SK-N-SH treated with all-trans-retinoic acid at 6 μM for 48 hours (cell line): ENCODE measurements at regions not wholly inside any gene's neighbourhood (a gene's known extent, or its start where the extent isn't known, plus 50 kb on each side); places are given as distances from the start of the nearest gene placed in this dataset.

Source experiments
- ARNTL ChIP-seq: fragments of 450-650 bp; formaldehyde crosslinking; IDR thresholded peaks from 2 replicates; pipeline ENCODE4 v1.5.0; 2020; ENCODE audit warnings: low read depth, mild to moderate bottlenecking, moderate library complexity, borderline replicate concordance
- BACH2 ChIP-seq: fragments of 250-450 bp; sonication (Bioruptor Pico); IDR thresholded peaks from 2 replicates; pipeline ENCODE4 v1.9.0; 2021; ENCODE audit warnings: mild to moderate bottlenecking, borderline replicate concordance
- CREB5 ChIP-seq: fragments of 250-450 bp; sonication (Bioruptor Pico); IDR thresholded peaks from 2 replicates; pipeline ENCODE4 v1.5.1; 2020; ENCODE audit warnings: low read depth, mild to moderate bottlenecking, moderate library complexity
- CSDC2 ChIP-seq: fragments of 250-450 bp; sonication (Bioruptor Pico); IDR thresholded peaks from 2 replicates; pipeline ENCODE4 v1.5.0; 2020; ENCODE audit warnings: mild to moderate bottlenecking, moderate library complexity
- GLIS3 ChIP-seq: fragments of 250-450 bp; sonication (Bioruptor Pico); IDR thresholded peaks from 2 replicates; pipeline ENCODE4 v1.5.0; 2020; ENCODE audit warnings: mild to moderate bottlenecking, moderate library complexity
- ISL1 ChIP-seq: fragments of 250-450 bp; sonication (Bioruptor Pico); IDR thresholded peaks from 2 replicates; pipeline ENCODE4 v2.1.2; 2022; ENCODE audit warnings: mild to moderate bottlenecking, moderate library complexity
- SNAI2 ChIP-seq: fragments of 250-450 bp; sonication (Bioruptor Pico); IDR thresholded peaks from 2 replicates; pipeline ENCODE4 v1.5.0; 2020; ENCODE audit warnings: mild to moderate bottlenecking, moderate library complexity
- TOX ChIP-seq: fragments of 250-450 bp; sonication (Bioruptor Pico); IDR thresholded peaks from 2 replicates; pipeline ENCODE4 v1.8.0; 2021; ENCODE audit warnings: mild to moderate bottlenecking, moderate library complexity, borderline replicate concordance
- ZFP3 ChIP-seq: fragments of 250-450 bp; sonication (Bioruptor Pico); IDR thresholded peaks from 2 replicates; pipeline ENCODE4 v1.5.0; 2020; ENCODE audit warnings: mild to moderate bottlenecking, moderate library complexity
- TF ChIP-seq, protein P1 (sequence below): fragments of 250-450 bp; sonication (Bioruptor Pico); IDR thresholded peaks from 2 replicates; pipeline ENCODE4 v1.8.0; 2020; ENCODE audit warnings: mild to moderate bottlenecking, moderate library complexity, borderline replicate concordance
- TF ChIP-seq, protein P2 (sequence below): fragments of 250-450 bp; sonication (Bioruptor Pico); IDR thresholded peaks from 2 replicates; pipeline ENCODE4 v1.5.0; 2020; ENCODE audit warnings: mild to moderate bottlenecking, moderate library complexity

DNA sequence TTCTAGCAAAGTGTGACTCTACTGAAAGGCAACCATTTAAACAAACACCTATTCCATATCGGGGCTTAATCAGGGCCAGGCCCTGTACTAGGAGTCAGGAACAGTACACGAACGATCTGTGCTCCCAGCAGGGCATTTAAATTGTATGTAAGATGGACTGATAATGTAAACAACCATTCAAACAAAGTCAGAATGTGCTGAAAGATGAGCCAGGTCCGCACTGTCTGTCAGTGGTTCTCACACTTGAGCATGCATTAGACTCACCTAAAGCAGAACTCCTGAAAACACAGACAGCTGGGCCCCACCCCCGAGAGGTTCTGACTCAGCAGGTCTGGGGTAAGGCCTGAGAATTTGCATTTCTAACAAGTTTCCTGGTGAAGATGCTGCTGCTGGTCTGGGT, 81.6 kb downstream of the PXDC1 start:
- no peak for TF ChIP-seq CREB5 (CRISPR knock-in tag)
- TF ChIP-seq, protein P1, sequence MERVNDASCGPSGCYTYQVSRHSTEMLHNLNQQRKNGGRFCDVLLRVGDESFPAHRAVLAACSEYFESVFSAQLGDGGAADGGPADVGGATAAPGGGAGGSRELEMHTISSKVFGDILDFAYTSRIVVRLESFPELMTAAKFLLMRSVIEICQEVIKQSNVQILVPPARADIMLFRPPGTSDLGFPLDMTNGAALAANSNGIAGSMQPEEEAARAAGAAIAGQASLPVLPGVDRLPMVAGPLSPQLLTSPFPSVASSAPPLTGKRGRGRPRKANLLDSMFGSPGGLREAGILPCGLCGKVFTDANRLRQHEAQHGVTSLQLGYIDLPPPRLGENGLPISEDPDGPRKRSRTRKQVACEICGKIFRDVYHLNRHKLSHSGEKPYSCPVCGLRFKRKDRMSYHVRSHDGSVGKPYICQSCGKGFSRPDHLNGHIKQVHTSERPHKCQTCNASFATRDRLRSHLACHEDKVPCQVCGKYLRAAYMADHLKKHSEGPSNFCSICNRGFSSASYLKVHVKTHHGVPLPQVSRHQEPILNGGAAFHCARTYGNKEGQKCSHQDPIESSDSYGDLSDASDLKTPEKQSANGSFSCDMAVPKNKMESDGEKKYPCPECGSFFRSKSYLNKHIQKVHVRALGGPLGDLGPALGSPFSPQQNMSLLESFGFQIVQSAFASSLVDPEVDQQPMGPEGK (CRISPR knock-in tag): no peak
- no peak for TF ChIP-seq TOX (CRISPR knock-in tag)
- TF ChIP-seq BACH2 (CRISPR knock-in tag): no peak
- TF ChIP-seq GLIS3 (CRISPR knock-in tag): no peak
- no peak for TF ChIP-seq ZFP3 (CRISPR knock-in tag)
- TF ChIP-seq ARNTL: no peak
- TF ChIP-seq CSDC2 (CRISPR knock-in tag): no peak
- no peak for TF ChIP-seq SNAI2 (CRISPR knock-in tag)
- no peak for TF ChIP-seq ISL1 (CRISPR knock-in tag)
- TF ChIP-seq, protein P2, sequence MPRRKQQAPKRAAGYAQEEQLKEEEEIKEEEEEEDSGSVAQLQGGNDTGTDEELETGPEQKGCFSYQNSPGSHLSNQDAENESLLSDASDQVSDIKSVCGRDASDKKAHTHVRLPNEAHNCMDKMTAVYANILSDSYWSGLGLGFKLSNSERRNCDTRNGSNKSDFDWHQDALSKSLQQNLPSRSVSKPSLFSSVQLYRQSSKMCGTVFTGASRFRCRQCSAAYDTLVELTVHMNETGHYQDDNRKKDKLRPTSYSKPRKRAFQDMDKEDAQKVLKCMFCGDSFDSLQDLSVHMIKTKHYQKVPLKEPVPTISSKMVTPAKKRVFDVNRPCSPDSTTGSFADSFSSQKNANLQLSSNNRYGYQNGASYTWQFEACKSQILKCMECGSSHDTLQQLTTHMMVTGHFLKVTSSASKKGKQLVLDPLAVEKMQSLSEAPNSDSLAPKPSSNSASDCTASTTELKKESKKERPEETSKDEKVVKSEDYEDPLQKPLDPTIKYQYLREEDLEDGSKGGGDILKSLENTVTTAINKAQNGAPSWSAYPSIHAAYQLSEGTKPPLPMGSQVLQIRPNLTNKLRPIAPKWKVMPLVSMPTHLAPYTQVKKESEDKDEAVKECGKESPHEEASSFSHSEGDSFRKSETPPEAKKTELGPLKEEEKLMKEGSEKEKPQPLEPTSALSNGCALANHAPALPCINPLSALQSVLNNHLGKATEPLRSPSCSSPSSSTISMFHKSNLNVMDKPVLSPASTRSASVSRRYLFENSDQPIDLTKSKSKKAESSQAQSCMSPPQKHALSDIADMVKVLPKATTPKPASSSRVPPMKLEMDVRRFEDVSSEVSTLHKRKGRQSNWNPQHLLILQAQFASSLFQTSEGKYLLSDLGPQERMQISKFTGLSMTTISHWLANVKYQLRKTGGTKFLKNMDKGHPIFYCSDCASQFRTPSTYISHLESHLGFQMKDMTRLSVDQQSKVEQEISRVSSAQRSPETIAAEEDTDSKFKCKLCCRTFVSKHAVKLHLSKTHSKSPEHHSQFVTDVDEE (CRISPR knock-in tag): no peak
